ENCODE measurements at regions not wholly inside any gene's neighbourhood (a gene's known extent, or its start where the extent isn't known, plus 50 kb on each side); places are given as distances from the start of the nearest gene placed in this dataset.
"Not testable (repeated sequence)": the region's sequence is repeated elsewhere in the genome, so short reads cannot be mapped to it uniquely, and the experiment has no call there.

DNA sequence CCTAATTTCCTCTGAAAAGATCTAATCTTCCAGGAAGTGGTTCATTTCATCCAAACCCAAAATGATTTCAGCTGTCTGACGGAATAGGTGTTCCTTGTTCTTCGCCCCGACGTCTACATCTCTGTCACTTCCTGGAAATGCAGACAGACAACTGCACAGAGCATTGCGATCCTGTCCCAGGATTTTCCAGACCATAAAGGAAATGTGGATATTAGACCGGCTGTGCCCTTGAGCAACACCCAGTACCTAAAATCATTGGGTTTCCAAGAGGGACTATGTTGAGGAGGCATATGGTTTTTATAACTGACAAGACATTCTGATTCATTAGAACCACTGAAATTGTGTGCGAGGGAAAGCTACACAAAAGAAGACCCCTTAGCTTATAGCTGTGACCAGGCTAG, 74.2 kb downstream of the MSX2 start:
- TF ChIP-seq POLR2A (IDR thresholded peaks at IDR 0.05; ENCODE audit: low read depth, low read length), result no peak
- no peak for FAIRE-seq
- no peak for DNase-seq (ENCODE audit: insufficient read length, low spot score)

DNA sequence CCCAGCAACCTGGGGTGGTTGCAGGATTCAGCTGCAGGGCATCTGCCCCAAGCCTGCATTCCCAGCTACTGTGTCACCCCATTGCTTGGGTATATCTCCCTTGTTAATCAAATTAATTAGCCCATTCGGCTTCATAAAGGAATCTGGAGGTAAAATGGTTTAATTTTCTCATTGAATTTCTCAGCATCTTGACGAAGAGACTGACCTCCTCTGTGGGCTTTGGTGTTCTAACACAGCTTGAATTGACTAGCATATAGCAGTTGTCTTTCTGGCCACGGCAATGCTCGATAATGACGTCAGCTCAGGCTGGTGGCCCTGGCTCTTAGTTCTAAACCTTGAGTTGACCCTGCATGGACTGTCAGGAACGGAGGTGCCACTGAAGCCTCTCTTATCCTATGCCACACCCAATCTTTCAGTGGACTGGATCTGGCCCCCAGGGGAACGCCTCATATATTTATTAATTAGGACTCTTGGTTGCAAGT, 72.4 kb downstream of the MSX2 start:
- no peak for TF ChIP-seq POLR2A (IDR thresholded peaks at IDR 0.05; ENCODE audit: low read depth, low read length)
- FAIRE-seq, result no peak
- DNase-seq (ENCODE audit: insufficient read length, low spot score), result no peak

DNA sequence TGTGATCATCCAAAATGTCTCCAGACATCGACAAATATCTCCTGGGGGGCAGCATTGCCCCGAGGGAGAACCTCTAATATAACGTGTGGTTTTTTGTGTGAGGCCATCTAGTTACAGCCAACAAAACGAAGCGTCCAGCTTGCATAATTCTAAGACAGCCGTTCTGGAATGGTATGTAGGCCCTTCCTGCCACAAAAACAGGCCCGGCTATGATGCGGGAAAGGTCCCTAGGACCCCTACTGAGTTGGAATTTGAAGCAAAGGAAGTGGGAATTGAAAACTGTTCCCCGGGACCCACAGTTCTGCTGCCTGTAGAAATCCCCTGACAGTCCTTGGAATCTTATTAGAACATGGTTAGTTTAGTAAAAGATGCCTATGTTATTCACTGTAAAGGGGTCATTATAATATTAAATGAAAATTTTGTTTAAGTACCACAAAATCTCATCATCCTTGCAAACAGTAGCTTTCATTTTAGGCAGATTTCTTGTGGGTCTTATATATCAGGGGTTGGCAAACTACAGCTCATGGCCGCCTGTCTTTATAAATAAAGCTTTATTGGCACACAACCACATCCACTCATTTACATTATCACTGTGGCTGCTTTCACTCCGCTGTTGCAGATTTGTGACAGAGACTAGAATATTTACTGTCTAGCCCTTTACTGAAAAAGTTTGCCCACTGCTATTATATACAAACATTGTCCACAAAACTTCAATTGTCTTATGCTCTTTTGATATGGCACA, 70.7 kb downstream of the MSX2 start:
- DNase-seq (ENCODE audit: insufficient read length, low spot score) (no peak), FAIRE-seq (no peak)
- no peak for TF ChIP-seq POLR2A (IDR thresholded peaks at IDR 0.05; ENCODE audit: low read depth, low read length)

DNA sequence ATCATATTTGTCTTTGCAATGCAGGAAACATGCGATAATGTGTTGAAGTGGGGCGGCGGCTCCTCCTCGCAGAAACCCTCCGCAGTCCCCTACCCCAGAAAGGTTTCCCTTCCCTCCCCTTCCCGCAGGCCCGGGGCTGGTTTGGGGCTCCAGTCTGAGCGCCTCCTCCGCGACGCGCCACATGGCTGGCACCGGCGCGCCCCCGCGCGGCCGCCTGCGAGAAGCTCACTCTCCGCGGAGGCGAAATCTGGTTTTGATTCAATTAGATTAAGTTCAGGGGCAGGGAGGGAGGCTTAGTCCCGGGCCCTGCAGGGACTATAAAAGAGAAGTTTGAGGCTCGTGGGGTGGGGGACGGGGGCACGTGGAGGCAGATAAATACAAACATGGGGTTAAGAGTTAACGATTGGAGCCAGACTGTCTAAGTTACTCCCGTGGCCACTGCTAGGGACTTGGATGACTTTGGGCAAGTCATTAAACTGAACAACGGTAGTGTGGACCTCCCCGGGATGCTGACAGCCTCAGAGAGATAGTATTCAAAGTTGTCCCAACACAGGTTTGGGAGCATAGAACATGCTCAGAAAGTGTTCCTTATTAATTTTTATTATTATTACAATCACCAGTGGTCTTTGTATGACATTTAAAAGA, 69.4 kb downstream of the MSX2 start:
- FAIRE-seq (no peak), DNase-seq (ENCODE audit: insufficient read length, low spot score) (peak; percentile 9)
- no peak for TF ChIP-seq POLR2A (IDR thresholded peaks at IDR 0.05; ENCODE audit: low read depth, low read length)

DNA sequence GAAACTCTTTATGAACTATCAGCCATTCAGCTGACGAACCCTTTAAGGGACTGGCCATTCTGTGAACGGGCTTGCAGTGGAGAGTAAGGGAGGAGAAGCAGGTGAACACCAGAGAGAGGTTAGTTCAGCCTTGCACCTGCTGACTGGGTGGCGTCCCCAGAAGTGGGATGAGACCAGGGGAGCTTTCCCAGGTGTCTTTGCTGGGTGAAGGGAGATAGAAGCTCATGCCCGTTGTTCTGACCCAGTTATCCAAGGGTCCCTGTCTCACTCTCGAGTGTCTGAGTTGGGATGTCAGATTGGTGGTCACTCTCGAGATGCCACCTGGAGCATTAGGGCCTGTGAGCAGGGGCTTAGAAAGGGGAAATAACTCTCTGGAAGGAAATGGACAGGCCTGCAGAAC, 68.7 kb downstream of the MSX2 start:
- DNase-seq (ENCODE audit: insufficient read length, low spot score), result no peak
- TF ChIP-seq POLR2A (IDR thresholded peaks at IDR 0.05; ENCODE audit: low read depth, low read length), result no peak
- FAIRE-seq, result no peak

DNA sequence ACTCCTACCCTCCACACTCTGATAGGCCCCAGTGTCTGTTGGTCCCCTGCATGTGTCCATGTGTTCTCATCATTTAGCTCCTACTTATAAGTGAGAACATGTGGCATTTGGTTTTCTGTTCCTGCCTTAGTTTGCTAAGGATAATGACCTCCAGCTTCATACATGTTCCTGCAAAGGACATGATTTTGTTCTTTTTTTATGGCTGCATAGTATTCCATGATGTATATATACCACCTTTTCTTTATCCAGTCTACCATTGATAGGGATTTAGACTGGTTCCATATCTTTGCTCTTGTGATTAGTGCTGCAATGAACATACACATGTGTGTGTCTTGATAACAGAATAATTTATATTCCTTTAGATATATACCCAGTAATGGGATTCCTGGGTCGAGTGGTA, 67.9 kb downstream of the MSX2 start:
- not testable (repeated sequence) for FAIRE-seq; DNase-seq (ENCODE audit: insufficient read length, low spot score)

DNA sequence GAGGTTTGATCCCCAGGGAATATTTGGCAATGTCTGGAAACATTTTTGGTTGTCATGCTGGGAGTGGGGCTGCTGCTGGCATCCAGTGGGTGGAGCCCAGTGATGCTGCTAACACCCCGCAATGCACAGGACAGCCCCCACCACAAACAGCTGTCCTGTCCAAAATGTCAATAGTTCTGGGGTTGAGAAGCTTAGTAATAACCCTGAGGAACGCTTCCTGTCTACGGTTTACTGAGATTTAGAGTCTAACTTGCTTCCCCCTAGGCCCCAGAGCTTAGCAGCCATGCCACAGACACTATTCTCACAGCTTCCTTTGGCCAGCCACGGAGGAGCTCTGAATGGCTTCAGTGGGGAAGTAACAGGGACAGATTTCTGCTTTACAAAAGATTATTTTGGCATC, 66.5 kb downstream of the MSX2 start:
- DNase-seq (ENCODE audit: insufficient read length, low spot score), result no peak
- no peak for FAIRE-seq
- no peak for TF ChIP-seq POLR2A (IDR thresholded peaks at IDR 0.05; ENCODE audit: low read depth, low read length)

DNA sequence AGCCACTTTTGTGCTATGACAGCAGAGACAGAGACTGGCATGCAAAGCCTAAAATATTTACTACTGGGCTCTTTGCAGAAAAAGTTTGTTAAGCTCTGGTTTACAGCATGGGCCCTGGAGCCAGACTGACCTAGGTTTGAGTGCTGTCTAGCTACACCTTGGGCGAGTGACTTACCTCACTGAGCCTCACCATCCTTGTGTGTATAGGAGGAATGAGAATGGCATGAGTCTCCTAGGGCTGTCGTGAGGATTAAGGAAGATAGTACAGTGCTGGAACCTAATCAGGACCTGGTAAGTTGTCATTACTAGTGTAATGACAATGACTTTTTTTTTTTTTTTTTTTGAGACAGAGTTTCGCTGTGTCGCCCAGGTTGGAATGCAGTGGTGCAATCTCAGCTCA, 65.2 kb downstream of the MSX2 start:
- no peak for FAIRE-seq
- DNase-seq (ENCODE audit: insufficient read length, low spot score), result no peak
- no peak for TF ChIP-seq POLR2A (IDR thresholded peaks at IDR 0.05; ENCODE audit: low read depth, low read length)

DNA sequence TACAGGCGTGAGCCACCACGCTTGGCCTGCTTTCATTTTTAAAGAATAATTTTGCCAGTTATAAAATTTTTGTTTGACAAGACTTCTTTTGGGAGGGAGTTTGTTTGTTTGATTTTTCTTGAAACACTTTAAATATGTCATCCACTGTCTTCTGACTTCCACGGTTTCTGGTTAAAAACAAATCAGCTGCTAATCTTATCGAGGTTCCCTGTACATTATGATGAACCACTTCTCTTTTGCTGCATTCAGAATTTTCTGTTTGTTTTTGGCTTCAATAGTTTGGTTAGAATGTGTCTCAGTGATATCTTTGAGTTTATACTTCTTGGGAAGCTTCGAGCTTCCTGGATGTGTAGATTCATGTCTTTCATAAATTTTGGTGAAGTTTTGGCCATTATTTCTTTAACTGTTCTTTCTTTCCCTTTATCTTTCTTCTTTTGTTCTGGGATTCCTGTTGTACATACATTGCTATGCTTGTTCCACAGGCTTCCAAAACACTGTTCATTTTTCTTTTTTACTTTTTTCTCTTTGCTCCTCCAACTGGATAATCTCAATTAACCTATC, 60.8 kb downstream of the MSX2 start:
- DNase-seq (ENCODE audit: insufficient read length, low spot score) (no peak), FAIRE-seq (no peak)
- TF ChIP-seq POLR2A (IDR thresholded peaks at IDR 0.05; ENCODE audit: low read depth, low read length), result no peak
